SH-SY5Y (cell line): ENCODE measurements at regions not wholly inside any gene's neighbourhood (a gene's known extent, or its start where the extent isn't known, plus 50 kb on each side); places are given as distances from the start of the nearest gene placed in this dataset.

Experiments
- GATA2 ChIP-seq: IDR thresholded peaks from 2 replicates; pipeline ENCODE4 v1.6.1; 2011; ENCODE audit warnings: mild to moderate bottlenecking, low read depth, low read length
- GATA3 ChIP-seq: IDR thresholded peaks from 2 replicates; pipeline ENCODE4 v1.6.1; 2011; ENCODE audit warnings: low read depth, mild to moderate bottlenecking, low read length, moderate library complexity

DNA sequence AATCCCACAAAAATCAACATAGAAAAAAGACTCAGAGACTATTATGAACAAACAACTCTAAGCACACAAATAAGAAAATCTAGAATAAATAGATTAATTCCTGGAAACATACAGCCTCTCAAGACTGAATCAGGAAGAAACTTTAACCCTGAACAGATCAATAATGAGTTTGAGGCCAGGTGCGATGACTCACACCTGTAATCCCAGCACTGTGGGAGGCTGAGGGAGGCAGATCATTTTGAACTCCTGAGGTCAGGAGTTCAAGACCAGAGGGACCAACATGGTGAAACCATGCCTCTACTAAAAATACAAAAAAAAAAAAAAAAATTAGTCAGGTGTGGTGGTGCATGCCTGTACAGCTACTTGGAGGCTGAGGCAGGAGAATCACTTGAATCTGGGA, 499.5 kb upstream of the LUZP2 start:
- TF ChIP-seq GATA2 (no peak), GATA3 (no peak)

DNA sequence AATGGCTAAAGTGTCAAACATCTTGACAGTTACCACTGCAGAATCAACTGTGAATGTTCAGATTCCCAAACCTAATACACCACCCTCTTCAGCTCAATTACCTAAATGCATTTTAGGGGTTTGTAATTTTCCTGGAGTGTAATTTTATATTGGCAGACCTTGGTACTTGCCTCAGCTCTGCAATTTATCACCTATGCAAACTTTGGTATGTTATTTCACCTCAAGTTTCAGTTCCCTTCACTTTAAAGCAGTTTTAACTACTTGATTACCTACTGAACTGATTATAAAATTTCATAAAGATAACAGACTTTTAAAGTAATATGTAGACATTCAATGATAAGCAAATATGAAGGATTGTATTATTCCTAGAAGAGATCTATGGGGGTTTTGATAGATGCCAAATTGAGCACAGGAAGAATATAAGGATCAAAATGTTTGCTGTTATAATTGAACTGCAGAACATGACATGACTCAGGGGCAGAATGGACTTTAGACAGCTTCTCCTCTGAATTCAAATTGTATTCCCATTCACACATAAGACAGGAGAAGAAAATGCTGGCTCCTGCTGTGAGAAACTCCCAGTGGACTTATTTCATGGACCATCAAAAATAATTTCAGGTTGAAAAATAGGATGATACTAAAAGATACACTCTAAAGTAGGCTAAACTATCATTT, 491.5 kb upstream of the LUZP2 start:
- no peak for TF ChIP-seq GATA2
- TF ChIP-seq GATA3: no peak

DNA sequence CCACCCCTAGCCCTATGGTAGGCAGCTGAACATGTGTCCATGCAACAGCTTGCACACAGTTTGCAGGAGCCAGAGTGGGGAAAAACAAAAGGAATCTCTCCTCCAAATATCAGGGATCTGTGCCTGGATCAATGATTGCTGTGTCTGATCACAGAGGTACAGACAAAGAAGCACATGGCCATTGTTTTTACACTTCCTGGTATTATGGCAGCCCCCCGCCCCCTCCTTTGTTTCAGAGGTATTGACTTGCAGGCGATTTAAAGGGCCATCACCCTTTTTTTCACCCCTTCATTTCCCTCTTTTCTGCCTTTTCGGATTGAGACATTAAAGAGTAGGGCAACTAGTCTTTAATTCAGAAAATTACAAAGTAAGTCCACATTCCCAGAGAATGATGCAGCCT, 453.0 kb upstream of the LUZP2 start:
- no peak for TF ChIP-seq GATA3
- no peak for TF ChIP-seq GATA2

DNA sequence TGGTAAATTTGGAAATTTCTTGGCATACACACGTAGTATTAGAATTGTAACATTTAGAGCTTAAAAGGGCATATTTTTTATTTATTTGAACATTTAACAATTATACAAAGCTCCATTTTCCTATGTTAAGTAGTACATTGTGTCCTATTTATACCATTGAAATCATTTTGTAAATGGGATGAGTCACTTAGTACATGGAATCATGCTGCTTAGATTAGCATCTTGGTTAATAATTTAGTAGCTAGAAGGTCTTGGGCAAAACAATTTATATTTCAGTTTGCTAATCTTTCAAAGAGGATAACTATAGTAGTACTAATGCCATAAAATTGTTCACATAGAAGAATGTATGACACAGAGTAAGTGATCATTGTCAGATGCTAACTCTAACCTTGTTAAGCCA, 450.1 kb upstream of the LUZP2 start:
- no peak for TF ChIP-seq GATA3
- TF ChIP-seq GATA2: no peak

DNA sequence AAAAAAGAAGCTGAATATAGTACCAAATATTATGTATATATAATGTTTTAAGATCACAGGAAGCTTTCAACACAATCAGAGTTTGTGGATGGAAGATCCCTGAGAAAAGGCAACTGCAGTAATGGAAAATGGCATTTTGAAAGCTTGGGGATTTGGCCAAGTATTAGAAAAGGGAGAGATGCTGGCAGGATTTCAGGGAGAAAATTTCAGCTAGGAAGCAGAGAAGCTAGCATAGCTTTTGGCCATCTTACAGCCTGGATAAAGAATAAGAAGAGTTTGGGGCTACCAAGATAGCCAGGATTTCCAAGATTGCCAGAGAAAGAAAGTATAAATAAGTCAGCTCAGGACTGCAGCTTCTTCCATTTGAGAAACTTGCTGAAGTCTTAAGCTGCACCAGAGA, 440.8 kb upstream of the LUZP2 start:
- no peak for TF ChIP-seq GATA3
- TF ChIP-seq GATA2: no peak

DNA sequence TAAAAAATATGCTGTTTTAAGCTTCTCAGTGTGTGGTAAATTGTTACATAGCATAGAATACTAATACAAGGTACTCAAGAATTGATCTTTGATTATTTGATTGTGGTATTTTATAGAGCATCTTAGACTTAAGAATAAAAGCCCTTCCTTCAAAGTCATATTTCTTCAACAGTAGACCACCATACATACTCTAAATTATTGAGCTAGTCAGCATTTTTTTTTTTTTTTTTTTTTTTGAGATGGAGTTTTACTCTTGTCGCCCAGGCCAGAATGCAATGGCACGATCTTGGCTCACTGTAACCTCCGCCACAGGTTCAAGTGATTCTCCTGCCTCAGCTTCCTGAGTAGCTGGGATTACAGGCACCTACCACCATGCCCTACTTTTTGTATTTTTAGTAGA, 436.7 kb upstream of the LUZP2 start:
- no peak for TF ChIP-seq GATA2
- TF ChIP-seq GATA3: no peak

DNA sequence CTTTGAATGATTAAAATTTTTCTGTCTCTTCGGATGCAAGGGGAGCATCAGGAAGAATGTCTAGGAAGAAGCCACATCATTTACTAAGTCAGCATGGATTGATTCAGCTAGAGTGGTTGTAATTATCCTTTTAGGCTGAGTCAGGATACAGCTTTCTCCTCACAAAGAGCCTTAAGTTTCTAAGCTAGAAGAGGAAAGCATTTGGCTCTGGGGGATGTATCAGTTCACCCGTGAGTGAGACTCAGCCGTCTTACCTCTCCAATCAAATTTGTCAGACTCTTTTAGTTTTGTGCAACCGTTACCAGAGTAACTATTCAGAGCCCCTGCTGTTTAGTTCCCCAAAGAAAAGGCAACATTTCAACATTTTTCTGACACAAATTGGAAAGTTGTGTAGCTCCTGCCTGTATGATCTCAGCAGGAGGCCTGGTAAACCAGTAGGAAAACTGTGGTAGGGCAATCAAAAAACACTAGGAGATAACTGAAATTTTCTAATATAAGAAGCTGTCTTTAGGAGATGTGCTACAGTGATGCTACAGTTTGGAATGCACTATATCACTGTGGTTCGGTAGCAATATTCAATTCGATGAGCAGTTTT, 432.4 kb upstream of the LUZP2 start:
- no peak for TF ChIP-seq GATA2
- TF ChIP-seq GATA3: no peak

DNA sequence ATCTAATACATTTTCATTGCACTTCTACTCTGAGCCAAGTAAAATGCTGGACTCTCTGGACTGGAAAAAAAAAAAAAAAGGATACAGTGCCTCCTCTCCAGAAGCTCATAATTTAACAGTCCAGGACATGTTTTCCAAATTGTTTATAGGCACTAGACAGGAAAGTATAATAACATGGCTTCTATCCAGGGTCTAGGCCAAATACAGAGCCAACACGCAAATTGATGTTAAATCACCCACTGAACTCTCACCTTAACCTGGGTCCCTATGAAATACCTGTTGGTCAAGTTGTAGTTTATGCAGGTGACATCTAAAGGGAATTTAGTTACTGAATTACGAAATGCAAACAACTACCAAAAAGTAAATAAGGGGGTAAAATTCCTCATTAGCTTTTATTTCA, 428.7 kb upstream of the LUZP2 start:
- no peak for TF ChIP-seq GATA3
- no peak for TF ChIP-seq GATA2

DNA sequence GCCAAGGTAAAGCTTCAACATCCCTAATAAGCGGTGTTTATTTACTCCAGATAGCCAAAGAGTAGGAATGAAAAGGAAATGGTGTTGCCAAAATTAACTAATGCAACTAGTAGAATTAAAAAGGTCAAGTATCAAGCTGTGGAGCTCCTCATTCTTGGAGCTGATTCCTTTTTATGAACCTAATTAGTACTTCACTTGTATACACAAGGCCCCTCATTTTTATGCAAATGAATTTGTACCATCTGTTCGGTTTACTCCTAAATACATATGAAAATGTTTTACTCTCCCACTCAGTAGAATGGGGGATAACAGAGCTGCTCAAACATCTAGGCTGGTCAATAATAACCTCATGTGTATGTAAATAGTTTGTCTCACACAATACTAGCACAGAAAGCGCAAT, 426.4 kb upstream of the LUZP2 start:
- TF ChIP-seq GATA2: no peak
- TF ChIP-seq GATA3: no peak

DNA sequence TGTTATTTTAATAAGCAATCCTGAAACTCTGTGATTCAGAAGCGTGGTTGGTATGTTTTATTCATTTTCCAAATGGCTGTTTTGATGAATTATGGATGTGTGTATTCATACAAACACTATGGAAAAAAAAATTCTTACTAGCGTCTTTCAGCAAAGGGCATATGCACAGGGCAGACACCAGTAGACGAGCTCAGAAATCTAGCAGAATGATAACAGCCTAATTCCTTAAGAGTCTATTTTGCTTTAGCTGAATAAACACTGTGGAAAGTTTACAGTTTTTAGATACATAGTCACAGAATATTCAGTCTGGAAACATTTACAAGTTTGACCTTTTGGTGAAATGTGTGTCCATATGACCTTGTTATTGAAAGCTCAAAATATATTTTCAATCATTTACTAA, 418.8 kb upstream of the LUZP2 start:
- no peak for TF ChIP-seq GATA3
- no peak for TF ChIP-seq GATA2

DNA sequence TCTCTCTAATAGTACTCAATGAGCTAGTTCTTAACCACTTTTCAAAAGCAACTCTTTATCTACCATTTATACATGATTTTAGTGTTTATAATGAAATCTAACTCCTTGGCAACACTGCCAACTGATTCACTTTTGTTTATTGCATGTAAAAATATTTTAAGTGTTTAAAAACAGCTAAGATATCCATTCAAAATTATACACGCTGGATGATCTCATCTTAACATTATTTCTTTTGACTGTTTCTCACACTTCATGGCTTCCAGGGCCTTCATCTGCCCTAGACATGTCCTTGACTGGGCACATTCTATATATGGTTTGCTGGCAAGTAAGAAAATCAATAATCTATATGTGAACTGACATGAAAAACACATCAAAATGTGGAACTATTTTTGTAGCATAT, 414.6 kb upstream of the LUZP2 start:
- TF ChIP-seq GATA3 (no peak), GATA2 (no peak)

DNA sequence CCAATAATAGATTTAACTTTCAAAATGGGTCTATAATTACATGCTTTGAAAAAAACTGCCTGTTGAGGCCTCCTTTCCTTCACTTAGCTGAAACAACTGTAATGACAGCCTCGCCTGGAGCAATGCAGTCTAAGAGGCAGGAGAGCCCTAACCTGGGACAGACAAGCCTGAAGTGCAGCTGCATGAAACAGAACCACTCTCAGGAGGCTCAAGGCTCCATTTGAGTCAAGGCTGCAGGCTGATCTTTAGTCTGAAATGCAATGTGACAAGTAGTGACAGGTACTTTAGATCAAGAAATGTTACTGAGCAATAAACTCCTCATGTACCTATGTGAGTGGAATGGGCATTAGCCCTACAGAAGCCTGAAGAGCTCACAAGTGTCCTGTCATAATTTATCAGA, 414.0 kb upstream of the LUZP2 start:
- no peak for TF ChIP-seq GATA3

DNA sequence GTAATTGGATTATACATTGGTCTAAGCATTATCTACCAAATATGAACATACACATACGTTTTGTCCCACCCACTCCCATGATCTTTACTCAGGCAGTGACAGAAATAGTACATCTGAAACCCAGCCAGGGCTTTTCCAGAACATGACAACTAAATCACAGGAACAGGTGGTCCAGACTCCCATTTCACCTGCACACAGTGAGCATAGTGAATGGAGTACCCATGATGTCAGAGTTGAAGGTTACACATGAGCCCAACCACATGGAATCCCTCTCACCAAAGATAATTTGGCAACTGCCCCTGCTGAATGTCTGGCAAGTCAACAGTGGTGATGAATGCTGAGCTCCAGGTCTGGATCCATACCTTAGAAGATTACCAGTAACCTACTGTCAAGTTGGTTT, 411.9 kb upstream of the LUZP2 start:
- TF ChIP-seq GATA3 (no peak), GATA2 (no peak)

DNA sequence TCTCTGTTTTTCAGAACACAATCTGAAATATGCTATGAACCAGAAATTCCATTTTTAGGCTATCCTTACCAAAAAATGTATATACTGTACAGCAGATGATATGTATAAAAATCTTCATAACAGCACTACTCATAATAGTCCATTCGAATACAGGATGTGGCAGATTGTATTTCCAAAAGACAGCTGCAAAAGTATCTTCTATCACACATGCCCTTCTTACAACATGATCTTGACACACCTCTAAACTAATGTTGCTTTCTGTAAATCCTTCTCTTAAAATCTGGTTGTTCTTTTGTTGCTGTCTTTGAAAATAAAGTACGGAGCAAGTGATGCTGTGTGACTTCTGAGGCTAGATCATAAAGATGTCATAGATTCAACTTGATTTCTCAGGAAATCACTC, 409.9 kb upstream of the LUZP2 start:
- TF ChIP-seq GATA3 (no peak), GATA2 (no peak)

DNA sequence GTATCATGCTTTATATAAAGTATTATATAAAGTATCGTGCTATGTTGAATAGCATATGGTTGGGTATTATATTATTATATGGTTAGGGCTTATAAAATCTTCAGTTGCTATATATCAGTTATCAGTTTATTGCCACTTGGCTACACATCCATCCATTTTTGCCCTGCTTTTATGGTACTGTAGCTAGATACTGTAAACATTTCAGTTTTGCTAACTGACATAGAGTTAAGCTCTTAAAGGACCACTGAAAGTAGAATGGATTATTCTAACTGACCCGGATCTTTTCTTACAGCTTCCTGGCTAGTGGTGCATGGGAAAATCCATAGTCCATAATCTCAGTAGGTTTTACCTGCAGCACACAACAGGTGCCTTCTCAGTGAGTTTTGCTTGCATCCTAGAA, 405.3 kb upstream of the LUZP2 start:
- TF ChIP-seq GATA3 (no peak), GATA2 (no peak)

DNA sequence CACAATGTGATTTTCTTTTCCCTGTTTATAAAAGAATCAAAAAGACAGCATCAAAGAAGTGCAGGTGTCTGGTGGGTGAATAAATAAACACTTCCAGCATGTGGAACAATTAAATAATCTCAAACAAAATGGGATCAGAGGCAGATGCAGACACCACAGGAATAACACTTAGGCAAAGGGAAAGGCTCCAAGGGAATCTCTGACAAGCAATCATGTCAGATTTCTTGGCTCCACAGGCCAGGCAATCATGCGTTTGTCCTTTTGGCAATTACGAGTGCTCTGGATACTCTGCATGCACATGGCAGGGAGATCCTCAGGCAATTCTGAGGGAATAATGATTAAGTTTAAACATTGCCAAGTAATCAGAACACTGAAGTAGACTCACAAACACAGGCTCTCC, 403.5 kb upstream of the LUZP2 start:
- TF ChIP-seq GATA2: no peak
- no peak for TF ChIP-seq GATA3
